ENCODE measurements at regions not wholly inside any gene's neighbourhood (a gene's known extent, or its start where the extent isn't known, plus 50 kb on each side); places are given as distances from the start of the nearest gene placed in this dataset.

- no peak overlapping the region for H3K4me3 Mint-ChIP-seq
Observed at GRCh38 chr2:51454177-51454576, 422.2 kb upstream of the NRXN1 start.

GRCh38 chr2:51448911-51449310, 417.0 kb upstream of the NRXN1 start:
- Mint-ChIP-seq H3K27me3 (no peaks in the 10 kb centered on the region), H3K4me3 (no peak overlapping the region), H3K27ac (no peak overlapping the region), H3K4me1 (no peaks in the 10 kb centered on the region), H3K9me3 (peaks cover 5% of the 10 kb centered on the region), H3K36me3 (no peaks in the 10 kb centered on the region)
- DNase-seq: no peak

More at GRCh38 chr2:51454177-51454576, 422.2 kb upstream of the NRXN1 start:
- H3K4me1 Mint-ChIP-seq: no peaks in the 10 kb centered on the region
- H3K27me3 Mint-ChIP-seq: no peaks in the 10 kb centered on the region
- no peak overlapping the region for H3K27ac Mint-ChIP-seq
- no peaks in the 10 kb centered on the region for H3K36me3 Mint-ChIP-seq
- H3K9me3 Mint-ChIP-seq: peaks cover 2% of the 10 kb centered on the region
- no peak for DNase-seq

- Mint-ChIP-seq H3K27ac (no peak overlapping the region), H3K9me3 (peaks cover 4% of the 10 kb centered on the region), H3K27me3 (no peaks in the 10 kb centered on the region), H3K4me1 (no peaks in the 10 kb centered on the region), H3K36me3 (no peaks in the 10 kb centered on the region), H3K4me3 (no peak overlapping the region)
- no peak for DNase-seq
Observed at GRCh38 chr2:51441786-51442185, 409.9 kb upstream of the NRXN1 start.

GRCh38 chr2:51424418-51424817, 392.5 kb upstream of the NRXN1 start:
- no peak overlapping the region for H3K4me3 Mint-ChIP-seq
- no peaks in the 10 kb centered on the region for H3K4me1 Mint-ChIP-seq
- H3K36me3 Mint-ChIP-seq: no peaks in the 10 kb centered on the region
- no peak overlapping the region for H3K27ac Mint-ChIP-seq
- peaks cover 14% of the 10 kb centered on the region for H3K9me3 Mint-ChIP-seq
- H3K27me3 Mint-ChIP-seq: no peaks in the 10 kb centered on the region
- DNase-seq: no peak

GRCh38 chr2:51420511-51420910, 388.6 kb upstream of the NRXN1 start:
- Mint-ChIP-seq H3K9me3 (peaks cover 7% of the 10 kb centered on the region), H3K27me3 (no peaks in the 10 kb centered on the region), H3K27ac (no peak overlapping the region), H3K4me3 (no peak overlapping the region), H3K4me1 (no peaks in the 10 kb centered on the region), H3K36me3 (no peaks in the 10 kb centered on the region)
- DNase-seq: no peak

- H3K4me3 Mint-ChIP-seq: no peak overlapping the region
- H3K4me1 Mint-ChIP-seq: no peaks in the 10 kb centered on the region
- H3K9me3 Mint-ChIP-seq: peaks cover 4% of the 10 kb centered on the region
- H3K36me3 Mint-ChIP-seq: no peaks in the 10 kb centered on the region
- no peak overlapping the region for H3K27ac Mint-ChIP-seq
- no peak for DNase-seq
- H3K27me3 Mint-ChIP-seq: no peaks in the 10 kb centered on the region
Observed at GRCh38 chr2:51413726-51414125, 381.8 kb upstream of the NRXN1 start.

- Mint-ChIP-seq H3K36me3 (no peaks in the 10 kb centered on the region), H3K4me3 (no peak overlapping the region)
- no peak for DNase-seq
Observed at GRCh38 chr2:51410331-51410730, 378.4 kb upstream of the NRXN1 start.

GRCh38 chr2:51409920-51410319, 378.0 kb upstream of the NRXN1 start:
- Mint-ChIP-seq H3K27me3 (no peaks in the 10 kb centered on the region), H3K9me3 (peaks cover 3% of the 10 kb centered on the region), H3K27ac (no peak overlapping the region), H3K4me1 (no peaks in the 10 kb centered on the region), H3K36me3 (no peaks in the 10 kb centered on the region), H3K4me3 (no peak overlapping the region)
- DNase-seq: no peak

More at GRCh38 chr2:51410331-51410730, 378.4 kb upstream of the NRXN1 start:
- Mint-ChIP-seq H3K9me3 (no peaks in the 10 kb centered on the region), H3K27ac (no peak overlapping the region), H3K4me1 (no peaks in the 10 kb centered on the region), H3K27me3 (no peaks in the 10 kb centered on the region)

GRCh38 chr2:51404226-51404625, 372.3 kb upstream of the NRXN1 start:
- H3K4me3 Mint-ChIP-seq: no peak overlapping the region
- peaks cover 3% of the 10 kb centered on the region for H3K9me3 Mint-ChIP-seq
- H3K27me3 Mint-ChIP-seq: no peaks in the 10 kb centered on the region
- H3K36me3 Mint-ChIP-seq: no peaks in the 10 kb centered on the region
- no peaks in the 10 kb centered on the region for H3K4me1 Mint-ChIP-seq
- DNase-seq: no peak
- H3K27ac Mint-ChIP-seq: no peak overlapping the region

GRCh38 chr2:51401546-51401945, 369.6 kb upstream of the NRXN1 start:
- DNase-seq: no peak
- Mint-ChIP-seq H3K4me1 (no peaks in the 10 kb centered on the region), H3K4me3 (no peak overlapping the region), H3K27ac (no peak overlapping the region), H3K9me3 (peaks cover 12% of the 10 kb centered on the region), H3K27me3 (no peaks in the 10 kb centered on the region), H3K36me3 (no peaks in the 10 kb centered on the region)

GRCh38 chr2:51387235-51387634, 355.3 kb upstream of the NRXN1 start:
- Mint-ChIP-seq H3K9me3 (peaks cover 1% of the 10 kb centered on the region), H3K27ac (no peak overlapping the region), H3K4me1 (no peaks in the 10 kb centered on the region), H3K36me3 (no peaks in the 10 kb centered on the region), H3K4me3 (no peak overlapping the region), H3K27me3 (no peaks in the 10 kb centered on the region)
- DNase-seq: no peak

- Mint-ChIP-seq H3K27ac (no peak overlapping the region), H3K4me1 (no peaks in the 10 kb centered on the region), H3K27me3 (no peaks in the 10 kb centered on the region), H3K4me3 (no peak overlapping the region), H3K9me3 (peaks cover 6% of the 10 kb centered on the region), H3K36me3 (no peaks in the 10 kb centered on the region)
- DNase-seq: no peak
Observed at GRCh38 chr2:51379997-51380396, 348.1 kb upstream of the NRXN1 start.

GRCh38 chr2:51368250-51368649, 336.3 kb upstream of the NRXN1 start:
- no peak for DNase-seq
- Mint-ChIP-seq H3K36me3 (no peaks in the 10 kb centered on the region), H3K9me3 (peaks cover 9% of the 10 kb centered on the region)

GRCh38 chr2:51350100-51350499, 318.2 kb upstream of the NRXN1 start:
- no peak overlapping the region for H3K4me3 Mint-ChIP-seq
- no peaks in the 10 kb centered on the region for H3K4me1 Mint-ChIP-seq
- H3K9me3 Mint-ChIP-seq: peaks cover 2% of the 10 kb centered on the region
- no peaks in the 10 kb centered on the region for H3K36me3 Mint-ChIP-seq
- no peak overlapping the region for H3K27ac Mint-ChIP-seq
- no peaks in the 10 kb centered on the region for H3K27me3 Mint-ChIP-seq
- DNase-seq: no peak

More at GRCh38 chr2:51368250-51368649, 336.3 kb upstream of the NRXN1 start:
- no peaks in the 10 kb centered on the region for H3K4me1 Mint-ChIP-seq
- H3K4me3 Mint-ChIP-seq: no peak overlapping the region
- H3K27ac Mint-ChIP-seq: no peak overlapping the region
- no peaks in the 10 kb centered on the region for H3K27me3 Mint-ChIP-seq

- Mint-ChIP-seq H3K27ac (no peak overlapping the region), H3K36me3 (no peaks in the 10 kb centered on the region), H3K9me3 (peaks cover 2% of the 10 kb centered on the region), H3K27me3 (no peaks in the 10 kb centered on the region), H3K4me3 (no peak overlapping the region), H3K4me1 (no peaks in the 10 kb centered on the region)
- no peak for DNase-seq
Observed at GRCh38 chr2:51344886-51345285, 313.0 kb upstream of the NRXN1 start.

- DNase-seq: no peak
- Mint-ChIP-seq H3K36me3 (no peaks in the 10 kb centered on the region), H3K27me3 (no peaks in the 10 kb centered on the region), H3K27ac (no peak overlapping the region), H3K4me3 (no peak overlapping the region), H3K9me3 (peaks cover 4% of the 10 kb centered on the region), H3K4me1 (no peaks in the 10 kb centered on the region)
Observed at GRCh38 chr2:51335087-51336058, 303.4 kb upstream of the NRXN1 start.

Measured in activated naive CD8-positive, alpha-beta T cell treated with anti-CD3 and anti-CD28 coated beads for 36 hours (primary cell).